ENCODE measurements at regions not wholly inside any gene's neighbourhood (a gene's known extent, or its start where the extent isn't known, plus 50 kb on each side); places are given as distances from the start of the nearest gene placed in this dataset.
"Not testable (repeated sequence)": the region's sequence is repeated elsewhere in the genome, so short reads cannot be mapped to it uniquely, and the experiment has no call there.

GRCh38 chr5:112549127-112549526 lies 130.1 kb upstream of the EPB41L4A start:
- Mint-ChIP-seq H3K9me3 (no peaks in the 10 kb centered on the region), H3K4me3 (peak overlapping the region in 3 of 4 donors; percentile 30 to 50 (median 44)), H3K4me1 (peaks cover 24 to 34% (median 27%) of the 10 kb centered on the region in 3 donors), H3K27ac (peak overlapping the region in 2 of 3 donors; percentile 12 to 86), H3K27me3 (no peaks in the 10 kb centered on the region), H3K36me3 (peaks cover under 1% of the 10 kb centered on the region)

- Mint-ChIP-seq H3K27me3 (no peaks in the 10 kb centered on the region), H3K4me3 (peak overlapping the region in 3 of 4 donors; percentile 30 to 50 (median 44)), H3K36me3 (no peaks in the 10 kb centered on the region), H3K27ac (peak overlapping the region in 2 of 3 donors; percentile 12 to 86), H3K9me3 (no peaks in the 10 kb centered on the region), H3K4me1 (peaks cover 24 to 37% (median 27%) of the 10 kb centered on the region in 3 donors)
Observed at GRCh38 chr5:112549605-112550166, 130.6 kb upstream of the EPB41L4A start.

- H3K27me3 Mint-ChIP-seq: no peaks in the 10 kb centered on the region
- no peak overlapping the region for H3K4me3 Mint-ChIP-seq
- no peaks in the 10 kb centered on the region for H3K36me3 Mint-ChIP-seq
- H3K9me3 Mint-ChIP-seq: no peaks in the 10 kb centered on the region
- H3K27ac Mint-ChIP-seq: no peak overlapping the region
- H3K4me1 Mint-ChIP-seq: peaks cover 24 to 37% (median 27%) of the 10 kb centered on the region in 3 donors
Observed at GRCh38 chr5:112551419-112552032, 132.4 kb upstream of the EPB41L4A start.

DNA sequence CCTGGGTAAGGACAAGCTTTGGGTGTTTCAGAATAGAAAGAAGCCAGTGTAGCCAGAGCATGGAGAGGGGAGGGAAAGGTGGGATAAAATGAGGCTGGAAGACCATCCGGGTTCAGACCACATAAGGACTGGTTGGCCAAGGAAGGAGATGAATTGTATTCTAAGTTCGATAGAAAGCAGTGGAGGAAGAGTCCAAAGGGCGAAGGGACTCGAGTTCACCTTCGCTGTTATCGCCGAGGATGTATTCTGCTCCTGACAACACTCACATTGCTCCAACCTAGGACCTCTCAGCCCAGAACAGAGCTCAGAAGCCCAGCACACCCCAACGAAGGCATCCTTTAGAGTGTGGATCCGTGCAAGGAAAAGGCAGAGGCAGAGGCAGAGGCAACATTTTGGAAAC lies 133.1 kb upstream of the EPB41L4A start:
- Mint-ChIP-seq H3K27ac (peak overlapping the region in 1 of 3 donors; percentile 21), H3K4me1 (peaks cover 24 to 36% (median 26%) of the 10 kb centered on the region in 3 donors), H3K36me3 (no peaks in the 10 kb centered on the region), H3K27me3 (no peaks in the 10 kb centered on the region), H3K4me3 (peak overlapping the region in 1 of 4 donors; percentile 49), H3K9me3 (no peaks in the 10 kb centered on the region)

DNA sequence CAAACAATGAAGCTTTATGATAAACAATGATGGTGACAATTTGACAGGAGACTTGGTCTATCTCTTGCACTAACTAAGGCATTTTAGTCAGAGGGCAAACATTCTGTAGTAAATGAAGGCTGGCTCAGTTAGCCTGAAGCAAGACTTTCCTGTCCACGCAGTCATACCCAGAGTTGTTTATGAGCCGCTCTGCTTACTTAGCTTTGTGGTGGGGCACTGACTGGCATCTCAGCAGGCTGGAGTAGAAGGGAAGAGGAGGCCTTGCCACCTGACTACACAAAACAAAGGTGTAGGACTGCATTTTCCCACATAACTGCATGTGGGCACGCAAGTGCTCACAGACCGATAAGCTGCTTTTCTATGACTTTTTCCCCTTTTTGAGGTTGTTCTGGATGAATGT lies 133.7 kb upstream of the EPB41L4A start:
- Mint-ChIP-seq H3K27ac (no peak overlapping the region), H3K4me1 (peaks cover 24 to 35% (median 26%) of the 10 kb centered on the region in 3 donors), H3K4me3 (no peak overlapping the region)

GRCh38 chr5:112554101-112554977 lies 135.3 kb upstream of the EPB41L4A start:
- Mint-ChIP-seq H3K4me3 (no peak overlapping the region), H3K4me1 (peaks cover 14 to 22% (median 15%) of the 10 kb centered on the region in 3 donors), H3K36me3 (no peaks in the 10 kb centered on the region), H3K9me3 (no peaks in the 10 kb centered on the region), H3K27ac (peak overlapping the region in 1 of 3 donors; percentile 29), H3K27me3 (no peaks in the 10 kb centered on the region)

More for the DNA sequence above, 133.7 kb upstream of the EPB41L4A start:
- Mint-ChIP-seq H3K9me3 (no peaks in the 10 kb centered on the region), H3K27me3 (no peaks in the 10 kb centered on the region), H3K36me3 (no peaks in the 10 kb centered on the region)

DNA sequence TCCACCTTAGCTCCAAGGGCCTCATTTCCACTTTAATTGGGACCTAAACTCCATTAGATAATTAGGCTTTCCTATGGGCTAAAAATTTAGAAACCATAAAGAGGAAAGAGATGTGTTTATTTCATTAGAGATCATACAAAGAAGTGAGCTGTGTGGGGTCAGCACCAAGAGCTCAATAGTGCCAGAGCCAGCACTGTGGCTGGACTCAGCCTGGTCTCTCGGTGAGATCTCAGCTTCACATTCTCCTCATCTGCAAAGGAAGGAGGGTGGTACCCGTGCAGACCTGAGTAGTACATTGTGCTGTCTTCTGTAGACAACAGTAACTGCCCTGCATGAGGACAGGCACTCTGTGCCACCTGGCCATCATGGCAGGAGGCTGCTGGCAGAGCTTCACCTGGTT lies 136.1 kb upstream of the EPB41L4A start:
- peaks cover 6 to 14% (median 8%) of the 10 kb centered on the region in 3 donors for H3K4me1 Mint-ChIP-seq
- no peak overlapping the region for H3K4me3 Mint-ChIP-seq

GRCh38 chr5:112555691-112556090 lies 136.6 kb upstream of the EPB41L4A start:
- Mint-ChIP-seq H3K4me3 (no peak overlapping the region), H3K9me3 (no peaks in the 10 kb centered on the region), H3K36me3 (peaks cover 2% of the 10 kb centered on the region), H3K27ac (no peak overlapping the region), H3K4me1 (peaks cover 6 to 14% (median 8%) of the 10 kb centered on the region in 3 donors), H3K27me3 (no peaks in the 10 kb centered on the region)

More for the DNA sequence above, 136.1 kb upstream of the EPB41L4A start:
- Mint-ChIP-seq H3K36me3 (no peaks in the 10 kb centered on the region), H3K27me3 (no peaks in the 10 kb centered on the region), H3K9me3 (no peaks in the 10 kb centered on the region), H3K27ac (no peak overlapping the region)

DNA sequence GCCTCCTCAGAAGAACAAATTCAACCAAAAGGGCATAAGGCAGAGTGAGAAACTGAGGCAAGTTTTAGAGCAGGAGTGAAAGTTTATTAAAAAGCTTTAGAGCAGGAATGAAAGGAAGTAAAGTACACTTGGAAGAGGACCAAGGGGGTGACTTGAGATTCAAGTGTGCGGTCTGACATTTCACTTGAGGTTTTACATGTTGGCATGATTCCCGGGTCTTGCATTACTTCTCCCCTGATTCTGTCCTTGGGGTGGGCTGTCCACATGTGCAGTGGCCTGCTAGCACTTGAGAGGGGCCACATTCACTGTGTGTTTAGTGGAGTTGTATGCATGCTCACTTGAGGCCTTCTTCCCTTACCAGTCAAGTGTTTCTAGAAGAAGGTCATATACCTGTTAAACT lies 140.4 kb upstream of the EPB41L4A start:
- H3K4me1 Mint-ChIP-seq, H3K36me3 Mint-ChIP-seq, H3K9me3 Mint-ChIP-seq, H3K27ac Mint-ChIP-seq, H3K27me3 Mint-ChIP-seq, H3K4me3 Mint-ChIP-seq: not testable (repeated sequence)

GRCh38 chr5:112560371-112560770 lies 141.3 kb upstream of the EPB41L4A start:
- Mint-ChIP-seq H3K9me3 (peaks cover 2 to 17% (median 6%) of the 10 kb centered on the region in 3 donors), H3K27me3 (no peaks in the 10 kb centered on the region), H3K4me3 (no peak overlapping the region), H3K36me3 (peaks cover 2% of the 10 kb centered on the region), H3K4me1 (peaks cover 0 to 2% (median 0%) of the 10 kb centered on the region in 3 donors), H3K27ac (no peak overlapping the region)

DNA sequence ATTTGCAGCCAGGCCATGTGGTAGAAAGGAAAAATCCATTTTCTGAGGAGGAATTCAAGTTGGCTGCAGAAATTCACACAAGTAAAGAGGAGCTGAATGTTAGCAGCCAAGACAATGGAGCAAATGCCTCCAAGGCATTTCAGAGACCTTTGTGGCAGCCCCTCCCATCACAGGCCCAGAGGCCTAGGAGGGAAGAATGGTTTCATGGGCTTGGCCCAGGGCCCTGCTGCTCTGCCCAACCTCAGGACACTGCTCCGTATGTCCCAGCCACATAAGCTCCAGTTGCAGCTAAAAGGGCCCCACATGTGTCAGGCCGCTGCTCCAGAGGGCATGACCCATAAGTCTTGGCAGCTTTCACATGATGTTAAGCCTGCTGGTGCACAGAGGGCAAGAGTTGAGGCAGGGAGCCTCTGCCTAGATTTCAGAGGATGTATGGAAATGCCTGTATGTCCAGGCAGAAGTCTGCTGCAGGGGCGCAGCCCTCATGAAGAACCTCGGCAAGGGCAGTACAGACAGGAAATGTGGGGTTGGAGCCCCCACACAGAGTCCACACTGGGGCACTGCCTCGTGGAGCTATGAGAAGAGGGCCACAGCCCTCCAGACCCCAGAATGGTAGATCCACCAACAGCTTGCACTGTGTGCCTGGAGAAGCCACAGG lies 144.2 kb upstream of the EPB41L4A start:
- Mint-ChIP-seq H3K27ac (no peak overlapping the region), H3K9me3 (peaks cover 2 to 17% (median 6%) of the 10 kb centered on the region in 3 donors), H3K36me3 (peaks cover 2% of the 10 kb centered on the region), H3K27me3 (no peaks in the 10 kb centered on the region), H3K4me3 (peak overlapping the region in 1 of 4 donors; percentile 32), H3K4me1 (peaks cover 0 to 2% (median 0%) of the 10 kb centered on the region in 3 donors)

DNA sequence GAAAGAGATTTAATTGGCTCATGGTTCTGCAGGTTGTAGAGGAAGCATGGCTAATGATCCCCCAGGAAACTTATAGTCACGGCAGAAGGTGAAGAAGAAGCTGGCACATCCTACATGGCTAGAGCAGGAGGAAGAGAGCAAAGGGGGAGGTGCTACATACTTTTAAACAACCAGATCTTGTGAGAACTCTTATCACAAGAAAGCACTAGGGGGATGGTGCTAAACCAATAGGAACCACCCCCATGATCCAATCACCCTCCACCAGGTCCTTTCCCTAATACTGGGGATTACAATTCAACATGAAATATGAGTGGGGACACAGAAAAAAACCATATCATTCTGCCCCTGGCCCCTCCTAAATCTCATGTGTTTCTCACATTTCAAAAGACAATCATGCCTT lies 147.2 kb upstream of the EPB41L4A start:
- H3K9me3 Mint-ChIP-seq: peaks cover 2 to 17% (median 6%) of the 10 kb centered on the region in 3 donors

DNA sequence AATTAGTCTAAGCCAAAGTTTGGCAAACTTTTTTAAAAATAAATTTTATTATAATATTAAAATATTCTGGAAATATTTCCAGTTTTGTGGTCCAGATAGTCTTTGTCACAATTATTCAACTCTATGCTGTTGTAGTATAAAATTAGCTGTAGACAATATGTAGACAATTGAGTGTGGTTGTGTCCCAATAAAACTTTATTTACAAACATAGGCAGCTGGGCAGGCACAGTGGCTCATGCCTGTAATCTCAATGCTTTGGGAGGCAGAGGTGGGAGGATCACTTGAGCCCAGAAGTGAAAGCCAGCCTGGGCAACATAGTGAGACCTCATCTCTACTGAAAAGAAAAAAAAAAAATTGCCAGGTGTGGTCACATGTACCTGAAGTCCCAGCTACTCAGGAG lies 150.5 kb upstream of the EPB41L4A start:
- peaks cover 0 to 7% (median 3%) of the 10 kb centered on the region in 3 donors for H3K9me3 Mint-ChIP-seq
- H3K4me1 Mint-ChIP-seq: no peaks in the 10 kb centered on the region
- no peaks in the 10 kb centered on the region for H3K36me3 Mint-ChIP-seq
- no peak overlapping the region for H3K4me3 Mint-ChIP-seq
- H3K27ac Mint-ChIP-seq: no peak overlapping the region
- H3K27me3 Mint-ChIP-seq: peaks cover 5% of the 10 kb centered on the region

More for the DNA sequence above, 147.2 kb upstream of the EPB41L4A start:
- peaks cover under 1% of the 10 kb centered on the region for H3K27me3 Mint-ChIP-seq
- no peak overlapping the region for H3K4me3 Mint-ChIP-seq
- H3K4me1 Mint-ChIP-seq: peaks cover 0 to 2% (median 0%) of the 10 kb centered on the region in 3 donors
- no peaks in the 10 kb centered on the region for H3K36me3 Mint-ChIP-seq
- peak overlapping the region in 1 of 3 donors; percentile 8 for H3K27ac Mint-ChIP-seq

DNA sequence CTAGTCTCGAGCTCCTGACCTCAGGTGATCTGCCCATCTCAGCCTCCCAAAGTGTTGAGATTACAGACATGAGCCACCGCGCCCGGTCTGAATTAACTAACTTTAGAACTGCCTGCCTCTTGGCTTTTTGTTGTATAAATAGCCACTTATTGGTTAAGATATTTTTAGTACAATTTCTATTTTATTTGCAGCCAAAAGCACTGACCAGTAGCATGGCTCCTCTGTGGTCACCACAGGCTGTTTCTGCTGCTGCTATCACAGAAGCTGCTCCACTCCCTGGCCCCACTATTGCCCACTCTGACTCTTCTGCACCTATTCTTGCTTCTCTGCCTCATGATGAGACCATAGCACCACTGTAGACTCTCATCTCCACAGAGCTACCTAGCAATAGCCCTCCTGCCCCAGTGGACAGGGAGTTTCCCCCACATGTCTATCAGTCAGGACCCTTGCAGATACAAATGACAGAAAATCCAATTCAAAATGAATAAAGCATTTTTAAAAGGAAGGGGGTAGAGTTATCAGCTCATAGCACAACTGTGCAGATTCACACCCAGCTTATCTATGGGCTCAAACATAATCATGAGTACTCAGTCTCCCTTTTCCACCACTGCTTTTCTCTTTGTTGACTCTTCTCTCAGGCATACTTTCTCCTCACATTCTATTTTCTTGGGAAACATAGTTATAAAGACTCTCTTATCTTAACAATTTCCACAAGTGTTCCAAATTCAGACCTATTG lies 151.8 kb upstream of the EPB41L4A start:
- Mint-ChIP-seq H3K36me3 (no peaks in the 10 kb centered on the region), H3K27ac (no peak overlapping the region), H3K4me3 (no peak overlapping the region), H3K27me3 (peaks cover 5% of the 10 kb centered on the region), H3K4me1 (no peaks in the 10 kb centered on the region), H3K9me3 (no peaks in the 10 kb centered on the region)
